ENCODE measurements at regions not wholly inside any gene's neighbourhood (a gene's known extent, or its start where the extent isn't known, plus 50 kb on each side); places are given as distances from the start of the nearest gene placed in this dataset.

DNA sequence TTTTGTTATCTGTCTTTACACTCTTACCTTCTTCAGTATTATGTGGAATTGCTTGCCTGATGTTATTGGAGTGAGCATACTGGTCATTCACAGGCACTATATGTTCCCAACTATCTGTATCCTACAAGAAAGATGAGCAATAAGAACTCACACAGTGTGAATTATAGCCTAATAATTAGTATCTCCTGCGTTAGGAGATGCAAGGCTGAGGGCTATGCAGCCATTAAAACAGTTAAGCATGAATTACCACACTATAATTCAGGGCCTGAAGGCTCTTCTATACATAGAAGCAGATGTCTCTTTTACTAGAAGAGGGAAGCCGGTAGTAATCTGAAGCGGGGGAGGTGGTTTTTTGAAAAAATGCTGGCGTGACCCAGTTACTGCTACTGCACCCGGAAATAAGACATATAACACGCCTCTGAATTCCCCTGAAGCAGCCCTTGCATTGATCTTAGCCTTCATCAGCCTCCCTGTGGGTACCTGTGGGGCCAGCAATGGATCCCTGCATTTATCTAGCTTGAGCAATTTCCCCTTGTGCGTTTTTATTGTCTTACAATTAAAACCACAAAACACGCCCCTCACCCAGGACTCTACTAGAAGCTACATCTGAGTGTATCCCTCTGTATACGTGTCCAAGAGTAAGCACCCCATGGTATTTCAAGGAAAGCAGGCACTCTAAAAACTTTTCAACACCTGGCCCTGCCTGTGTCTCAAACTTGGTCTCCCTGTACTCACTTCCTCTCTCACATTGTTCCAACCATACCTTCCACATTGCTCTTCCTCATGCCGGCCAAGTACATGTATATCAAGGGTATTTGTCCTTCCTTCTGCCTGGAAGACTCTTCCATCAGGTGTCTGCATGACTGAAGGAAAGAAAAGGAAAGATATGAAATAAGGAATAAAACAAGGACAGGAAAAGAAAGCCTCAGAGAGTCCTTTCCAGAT lies 210.9 kb upstream of the ARID2 start:
- TF ChIP-seq, protein P1, sequence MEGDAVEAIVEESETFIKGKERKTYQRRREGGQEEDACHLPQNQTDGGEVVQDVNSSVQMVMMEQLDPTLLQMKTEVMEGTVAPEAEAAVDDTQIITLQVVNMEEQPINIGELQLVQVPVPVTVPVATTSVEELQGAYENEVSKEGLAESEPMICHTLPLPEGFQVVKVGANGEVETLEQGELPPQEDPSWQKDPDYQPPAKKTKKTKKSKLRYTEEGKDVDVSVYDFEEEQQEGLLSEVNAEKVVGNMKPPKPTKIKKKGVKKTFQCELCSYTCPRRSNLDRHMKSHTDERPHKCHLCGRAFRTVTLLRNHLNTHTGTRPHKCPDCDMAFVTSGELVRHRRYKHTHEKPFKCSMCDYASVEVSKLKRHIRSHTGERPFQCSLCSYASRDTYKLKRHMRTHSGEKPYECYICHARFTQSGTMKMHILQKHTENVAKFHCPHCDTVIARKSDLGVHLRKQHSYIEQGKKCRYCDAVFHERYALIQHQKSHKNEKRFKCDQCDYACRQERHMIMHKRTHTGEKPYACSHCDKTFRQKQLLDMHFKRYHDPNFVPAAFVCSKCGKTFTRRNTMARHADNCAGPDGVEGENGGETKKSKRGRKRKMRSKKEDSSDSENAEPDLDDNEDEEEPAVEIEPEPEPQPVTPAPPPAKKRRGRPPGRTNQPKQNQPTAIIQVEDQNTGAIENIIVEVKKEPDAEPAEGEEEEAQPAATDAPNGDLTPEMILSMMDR (IDR thresholded peaks at IDR 0.05; ENCODE audit: insufficient read depth, low read length): no peak
- TF ChIP-seq POLR2AphosphoS5 (IDR thresholded peaks at IDR 0.05; ENCODE audit: low read depth): no peak

Measured in HL-60 (cell line).